K562 (cell line): ENCODE measurements at regions not wholly inside any gene's neighbourhood (a gene's known extent, or its start where the extent isn't known, plus 50 kb on each side); places are given as distances from the start of the nearest gene placed in this dataset.

Source experiments
- ATAC-seq: fragments of 200-7000 bp; cut with Tn5 transposase; 3 replicates; pipeline ENCODE4 v1.9.1; 2020; ENCODE audit warnings: moderate library complexity
- BruUV-seq: library from RNA; stranded (reverse); fragments of 400-500 nt; replicated peaks from 2 replicates; lab custom pipeline; 2021; lab: Mats Ljungman, UMichigan
- CTCF ChIA-PET: fragments of 300-600 bp; formaldehyde crosslinking; extraction: SDS; loops from one replicate; lab custom pipeline; 2021; ENCODE audit warnings: low intra/inter-chr PET ratio; lab: Yijun Ruan, JAX
- POLR2A ChIA-PET: fragments of 300-600, 350-650 bp; sonication (Branson Sonifier 250); formaldehyde crosslinking; extraction: SDS; loops from one replicate; lab custom pipeline; 2021; ENCODE audit warnings: antibody characterized with exemption, inconsistent platforms; lab: Yijun Ruan, JAX
- DNase-seq, 4 experiments: peaks; one replicate each; pipeline versions ENCODE4 v3.0.0 to v3.0.0-alpha.2; 2011 to 2018; ENCODE audit warnings: low spot score in 3 of 4, mixed read lengths in 3 of 4; ENCODE audit errors: extremely low read depth in 1 of 4
- FAIRE-seq: peaks from 2 replicates; lab custom pipeline; 2011; peaks lifted over from hg19 to GRCh38; lab: Jason Lieb, UNC
- H2AFZ ChIP-seq: 2 replicates; pipeline ENCODE4 v1.6.0; 2011; ENCODE audit warnings: low read depth, low read length, control low read depth, inconsistent platforms
- H3K27ac ChIP-seq: fragments of 200-600 bp; 3 replicates; pipeline ENCODE4 v1.8.0; 2011; ENCODE audit warnings: low read depth, mild to moderate bottlenecking, control low read depth, inconsistent platforms, low read length, moderate library complexity, mixed read lengths; ENCODE audit errors: extremely low read depth
- H3K27me3 ChIP-seq, 2 experiments: fragments of 300-600 bp in 1 of 2; 2 replicates in 1 of 2; 3 replicates in 1 of 2; pipeline versions ENCODE4 v1.6.0 to v1.8.0; 2011; ENCODE audit warnings: inconsistent platforms in 2 of 2, low read length in 2 of 2, mild to moderate bottlenecking in 1 of 2, mixed read lengths in 1 of 2, moderate library complexity in 1 of 2; ENCODE audit not compliant: control insufficient read depth in 2 of 2, insufficient read depth in 2 of 2
- H3K36me3 ChIP-seq: fragments of 300-600 bp; 3 replicates; pipeline ENCODE4 v1.8.0; 2011; ENCODE audit warnings: mild to moderate bottlenecking, low read length, inconsistent platforms; ENCODE audit not compliant: control insufficient read depth, insufficient read depth
- H3K4me1 ChIP-seq, 2 experiments: fragments of 200-600 bp in 1 of 2; replicated peaks in 1 of 2; 2 replicates in 1 of 2; 3 replicates in 1 of 2; pipeline versions ENCODE4 v1.5.1 to v1.8.0; 2011; ENCODE audit warnings: inconsistent platforms in 2 of 2, low read length in 2 of 2, mild to moderate bottlenecking in 1 of 2, mixed read lengths in 1 of 2, moderate library complexity in 1 of 2; ENCODE audit not compliant: control insufficient read depth in 2 of 2, insufficient read depth in 2 of 2
- H3K4me2 ChIP-seq: 2 replicates; pipeline ENCODE4 v1.6.1; 2011; ENCODE audit warnings: low read length, control low read depth, inconsistent platforms, mixed read lengths; ENCODE audit not compliant: insufficient read depth
- H3K4me3 ChIP-seq: fragments of 200-600 bp; sonication (generic), shearing (Covaris generic); 2 replicates; pipeline ENCODE4 v1.5.1; 2016; ENCODE audit warnings: control low read depth, inconsistent platforms
- H3K79me2 ChIP-seq: fragments of 200-600 bp; 3 replicates; pipeline ENCODE4 v1.8.0; 2011; ENCODE audit warnings: low read length, inconsistent platforms; ENCODE audit not compliant: control insufficient read depth, insufficient read depth
- H3K9ac ChIP-seq, 2 experiments: 2 replicates each; pipeline versions ENCODE4 v1.6.0 to v1.6.1; 2011; ENCODE audit warnings: low read depth in 2 of 2, low read length in 2 of 2, control low read depth in 1 of 2, inconsistent platforms in 1 of 2, mild to moderate bottlenecking in 1 of 2, mixed read lengths in 1 of 2; ENCODE audit not compliant: insufficient read depth in 1 of 2
- H3K9me1 ChIP-seq: one replicate; pipeline ENCODE4 v1.6.0; 2011; ENCODE audit warnings: inconsistent platforms, mild to moderate bottlenecking, low read length, moderate library complexity; ENCODE audit not compliant: control insufficient read depth, insufficient read depth
- H3K9me3 ChIP-seq: replicated peaks from 2 replicates; pipeline ENCODE4 v1.5.1; 2011; ENCODE audit warnings: low read depth, low read length, inconsistent platforms; ENCODE audit not compliant: control insufficient read depth, insufficient read depth
- H4K20me1 ChIP-seq: replicated peaks from 2 replicates; pipeline ENCODE4 v1.6.1; 2011; ENCODE audit warnings: low read length, inconsistent platforms, mixed read lengths; ENCODE audit not compliant: control insufficient read depth, insufficient read depth
- AFF4 ChIP-seq: sonication (generic); formaldehyde crosslinking; IDR thresholded peaks from 2 replicates; pipeline ENCODE4 v1.8.0; 2023; ENCODE audit warnings: mild to moderate bottlenecking, missing genetic modification reagents
- CBX2 ChIP-seq: fragments of 200-600 bp; sonication (generic); IDR thresholded peaks from one replicate; pipeline ENCODE4 v1.6.1; 2012; ENCODE audit warnings: mild to moderate bottlenecking, low read length, inconsistent platforms; ENCODE audit not compliant: insufficient read depth, poor library complexity, severe bottlenecking
- HMGN3 ChIP-seq: IDR thresholded peaks from 2 replicates; pipeline ENCODE4 v1.6.1; 2011; ENCODE audit warnings: borderline replicate concordance, low read depth, mild to moderate bottlenecking, mixed read lengths, low read length; ENCODE audit not compliant: insufficient read length; ENCODE audit errors: extremely low read depth
- KAT7 ChIP-seq: sonication (generic); formaldehyde crosslinking; IDR thresholded peaks from 2 replicates; pipeline ENCODE4 v1.8.0; 2022; ENCODE audit warnings: missing genetic modification reagents, mild to moderate bottlenecking, borderline replicate concordance
- PCBP2 ChIP-seq: fragments of 200-400 bp; formaldehyde crosslinking; IDR thresholded peaks from 2 replicates; pipeline ENCODE4 v1.6.1; 2018; ENCODE audit warnings: low read length, low read depth, mild to moderate bottlenecking, moderate library complexity; ENCODE audit not compliant: poor library complexity, severe bottlenecking
- TCFL5 ChIP-seq: fragments of 250-450 bp; sonication (Bioruptor Pico); conservative IDR thresholded peaks from 2 replicates; pipeline ENCODE4 v1.6.1; 2021; ENCODE audit warnings: mild to moderate bottlenecking, moderate library complexity, matching md5 sums
- ZBTB49 ChIP-seq: sonication (generic); formaldehyde crosslinking; IDR thresholded peaks from 2 replicates; pipeline ENCODE4 v1.8.0; 2022; ENCODE audit warnings: missing genetic modification reagents, mild to moderate bottlenecking, borderline replicate concordance
- WGBS: fragments of 100-300 bp; shearing (Covaris generic); methylation state at CpG from one replicate; pipeline ENCODE4 v1.1.6; 2016; ENCODE audit warnings: low coverage, mixed read lengths; ENCODE audit not compliant: insufficient coverage; ENCODE audit errors: missing lambda C conversion rate; 5-methylcytosine and 5-hydroxymethylcytosine counted together
- in situ Hi-C: fragments of 300-500 bp; cut with MboI; formaldehyde crosslinking; loops from 4 replicates; pipeline ENCODE4 v1.15.0; 2018; ENCODE audit warnings: inconsistent platforms, mixed read lengths
- intact Hi-C: fragments of 100-400 bp; cut with micrococcal nuclease; formaldehyde crosslinking; loops from 2 replicates; pipeline ENCODE4 v1.14.2; 2022
- TF ChIP-seq, protein P1 (sequence below): sonication (generic); formaldehyde crosslinking; IDR thresholded peaks from 2 replicates; pipeline ENCODE4 v1.9.0; 2022; ENCODE audit warnings: mild to moderate bottlenecking, missing genetic modification reagents

DNA sequence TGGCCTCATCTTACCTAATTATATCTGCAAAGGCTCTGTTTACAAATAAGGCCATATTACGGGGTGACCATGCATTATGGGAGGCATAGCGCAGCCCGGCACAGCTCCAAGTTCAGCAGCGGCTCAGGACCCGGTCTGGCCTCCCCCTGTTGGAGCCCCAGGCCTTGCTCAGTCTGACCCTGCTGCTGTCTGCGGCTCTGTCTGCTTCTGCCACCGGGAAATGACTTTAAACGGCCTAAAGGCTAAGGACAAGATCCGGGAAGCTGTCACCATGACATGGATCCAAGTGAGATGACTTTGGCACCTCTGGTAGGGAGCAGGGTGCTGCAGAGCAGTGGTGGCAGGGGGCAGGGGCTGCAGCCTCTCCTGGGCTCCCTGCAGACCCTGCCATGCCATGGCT, 140.6 kb upstream of the GSE1 start:
- Histone ChIP-seq H3K4me3 (no peak overlapping the region), H3K4me2 (no peak overlapping the region), H3K27ac (no peak overlapping the region), H3K9me3 (no peaks in the 10 kb centered on the region), H3K9me1 (peaks cover 4% of the 10 kb centered on the region), H3K36me3 (no peaks in the 10 kb centered on the region), H4K20me1 (peaks cover 30% of the 10 kb centered on the region), H2AFZ (no peak overlapping the region), H3K9ac (peak overlapping the region in 1 of 2 experiments; percentile 69; a peak in 2 of 4 replicates), H3K4me1 (peaks cover 16 to 64% of the 10 kb centered on the region in 2 experiments), H3K27me3 (no peaks in the 10 kb centered on the region), H3K79me2 (peaks cover 25% of the 10 kb centered on the region; the same call in 2 of the 3 replicates)
- ChIA-PET CTCF (no interaction called here), POLR2A (interaction anchor here (0.6 to 2.7 kb wide), 6 partner anchors 8 to 843 kb away, joined by 3 to 16 read pairs (median 4); no protein-coding TSS in a partner anchor)
- ATAC-seq = peak; percentile 13; the same call in 1 of the 3 replicates
- no peak for TF ChIP-seq PCBP2
- TF ChIP-seq KAT7 (CRISPR knock-in tag) = no peak
- TF ChIP-seq, protein P1, sequence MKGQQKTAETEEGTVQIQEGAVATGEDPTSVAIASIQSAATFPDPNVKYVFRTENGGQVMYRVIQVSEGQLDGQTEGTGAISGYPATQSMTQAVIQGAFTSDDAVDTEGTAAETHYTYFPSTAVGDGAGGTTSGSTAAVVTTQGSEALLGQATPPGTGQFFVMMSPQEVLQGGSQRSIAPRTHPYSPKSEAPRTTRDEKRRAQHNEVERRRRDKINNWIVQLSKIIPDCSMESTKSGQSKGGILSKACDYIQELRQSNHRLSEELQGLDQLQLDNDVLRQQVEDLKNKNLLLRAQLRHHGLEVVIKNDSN = peak; percentile 36; the same call in 1 of the 2 replicates
- TF ChIP-seq CBX2 = no peak
- TF ChIP-seq HMGN3 = peak; percentile 25
- no peak for TF ChIP-seq TCFL5 (CRISPR knock-in tag)
- no peak for TF ChIP-seq AFF4 (CRISPR knock-in tag)
- no peak for TF ChIP-seq ZBTB49
- no TSS peak for BruUV-seq
- 64% methylated on average over 9 of the region's 9 CpGs for WGBS
- in situ Hi-C loops (no loop called here), intact Hi-C loops (no loop called here)
- no peak for FAIRE-seq
- no peak for DNase-seq
